Astrocyte of the hippocampus (primary cell): ENCODE measurements at regions not wholly inside any gene's neighbourhood (a gene's known extent, or its start where the extent isn't known, plus 50 kb on each side); places are given as distances from the start of the nearest gene placed in this dataset.

Experiments
- DNase-seq: peaks from one replicate; pipeline ENCODE4 v3.0.0; 2011; ENCODE audit warnings: low read depth, low spot score

GRCh38 chr15:25969886-25970285 is 106.8 kb upstream of the ATP10A start:
- DNase-seq, result no peak

- peak; percentile 33 for DNase-seq
Observed at GRCh38 chr15:25967116-25967515, 104.0 kb upstream of the ATP10A start.

- no peak for DNase-seq
Observed at GRCh38 chr15:25965326-25965725, 102.2 kb upstream of the ATP10A start.

GRCh38 chr15:25960273-25960672 is 97.1 kb upstream of the ATP10A start:
- DNase-seq, result no peak

GRCh38 chr15:25959100-25959499 is 96.0 kb upstream of the ATP10A start:
- no peak for DNase-seq

GRCh38 chr15:25955628-25956027 is 92.5 kb upstream of the ATP10A start:
- no peak for DNase-seq

GRCh38 chr15:25954398-25954797 is 91.3 kb upstream of the ATP10A start:
- DNase-seq, result no peak

- DNase-seq, result no peak
Observed at GRCh38 chr15:25950014-25950413, 86.9 kb upstream of the ATP10A start.

GRCh38 chr15:25947323-25948314 is 84.5 kb upstream of the ATP10A start:
- peak; percentile 67 for DNase-seq

- DNase-seq, result no peak
Observed at GRCh38 chr15:25946241-25946805, 83.2 kb upstream of the ATP10A start.

GRCh38 chr15:25944386-25944785 is 81.3 kb upstream of the ATP10A start:
- DNase-seq, result no peak

- no peak for DNase-seq
Observed at GRCh38 chr15:25943831-25944230, 80.7 kb upstream of the ATP10A start.

- DNase-seq, result no peak
Observed at GRCh38 chr15:25939122-25939521, 76.0 kb upstream of the ATP10A start.

- DNase-seq, result no peak
Observed at GRCh38 chr15:25937796-25938195, 74.7 kb upstream of the ATP10A start.

GRCh38 chr15:25936004-25936403 is 72.9 kb upstream of the ATP10A start:
- no peak for DNase-seq

GRCh38 chr15:25933456-25934158 is 70.5 kb upstream of the ATP10A start:
- peak; percentile 91 for DNase-seq

- DNase-seq, result no peak
Observed at GRCh38 chr15:25932696-25933095, 69.6 kb upstream of the ATP10A start.

GRCh38 chr15:25931851-25932250 is 68.7 kb upstream of the ATP10A start:
- DNase-seq, result no peak

- DNase-seq, result no peak
Observed at GRCh38 chr15:25930931-25931330, 67.8 kb upstream of the ATP10A start.
